ENCODE measurements at regions not wholly inside any gene's neighbourhood (a gene's known extent, or its start where the extent isn't known, plus 50 kb on each side); places are given as distances from the start of the nearest gene placed in this dataset.

GRCh38 chr4:83906561-83906960 is 370.7 kb downstream of the GPAT3 start:
- Histone ChIP-seq H3K27me3 (ENCODE audit: control insufficient read depth in 2 of 2, insufficient read depth in 2 of 2, low read length in 2 of 2) (no peaks in the 10 kb centered on the region), H3K79me2 (ENCODE audit: control insufficient read depth, insufficient read depth, low read length) (no peaks in the 10 kb centered on the region), H4K20me1 (replicated peaks; ENCODE audit: control insufficient read depth, insufficient read depth, low read length) (no peaks in the 10 kb centered on the region), H3K36me3 (ENCODE audit: control insufficient read depth, insufficient read depth, low read length) (no peaks in the 10 kb centered on the region), H3K9me1 (ENCODE audit: control insufficient read depth, insufficient read depth, low read length) (no peaks in the 10 kb centered on the region), H3K4me1 (replicated peaks in 1 of 2; ENCODE audit: control insufficient read depth in 2 of 2, insufficient read depth in 2 of 2, low read length in 2 of 2) (no peaks in the 10 kb centered on the region), H3K9ac (ENCODE audit: insufficient read depth in 1 of 2, low read depth in 2 of 2, low read length in 2 of 2) (no peak overlapping the region), H3K27ac (ENCODE audit: extremely low read depth, low read depth, low read length) (no peak overlapping the region), H2AFZ (ENCODE audit: low read depth, low read length) (no peak overlapping the region), H3K9me3 (replicated peaks; ENCODE audit: control insufficient read depth, insufficient read depth, low read depth, low read length) (no peaks in the 10 kb centered on the region), H3K4me2 (ENCODE audit: insufficient read depth, low read length) (no peak overlapping the region), H3K4me3 (no peak overlapping the region)
- in situ Hi-C loops (cut with MboI): no loop called here
- BruUV-seq (replicated peaks): no TSS peak
- ChIA-PET CTCF (ENCODE audit: low intra/inter-chr PET ratio) (interaction anchor here (0.6 to 0.9 kb wide), 4 partner anchors 338 to 597 kb away, joined by 3 read pairs; no protein-coding TSS in a partner anchor), POLR2A (interaction anchor here (1.4 kb wide), 1 partner anchor 16 kb away, joined by 3 read pairs; no protein-coding TSS in a partner anchor)
- FAIRE-seq (no peak), DNase-seq (ENCODE audit: extremely low read depth in 1 of 4, low spot score in 3 of 4) (no peak), ATAC-seq (no peak)
- 5% methylated on average over 2 of the region's 2 CpGs for WGBS (ENCODE audit: insufficient coverage, low coverage, missing lambda C conversion rate)
- TF ChIP-seq SRSF1 (IDR thresholded peaks at IDR 0.05; ENCODE audit: low read depth, low read length) (no peak), ZFPM2 (CRISPR knock-in tag; IDR thresholded peaks at IDR 0.05) (no peak), SAFB (IDR thresholded peaks at IDR 0.05; ENCODE audit: borderline replicate concordance, low read depth, low read length) (no peak)
- intact Hi-C loops (cut with micrococcal nuclease): loop anchor here (5.0 to 10.0 kb wide), 2 partner anchors 336 to 598 kb away; no protein-coding TSS in a partner anchor

GRCh38 chr4:83905952-83906351 is 370.0 kb downstream of the GPAT3 start:
- BruUV-seq (replicated peaks): no TSS peak
- Histone ChIP-seq H3K27me3 (ENCODE audit: control insufficient read depth in 2 of 2, insufficient read depth in 2 of 2, low read length in 2 of 2) (no peaks in the 10 kb centered on the region), H3K4me2 (ENCODE audit: insufficient read depth, low read length) (no peak overlapping the region), H3K9me3 (replicated peaks; ENCODE audit: control insufficient read depth, insufficient read depth, low read depth, low read length) (no peaks in the 10 kb centered on the region), H3K4me1 (replicated peaks in 1 of 2; ENCODE audit: control insufficient read depth in 2 of 2, insufficient read depth in 2 of 2, low read length in 2 of 2) (no peaks in the 10 kb centered on the region), H3K4me3 (no peak overlapping the region), H3K9me1 (ENCODE audit: control insufficient read depth, insufficient read depth, low read length) (no peaks in the 10 kb centered on the region), H3K36me3 (ENCODE audit: control insufficient read depth, insufficient read depth, low read length) (no peaks in the 10 kb centered on the region), H3K27ac (ENCODE audit: extremely low read depth, low read depth, low read length) (no peak overlapping the region), H2AFZ (ENCODE audit: low read depth, low read length) (no peak overlapping the region), H4K20me1 (replicated peaks; ENCODE audit: control insufficient read depth, insufficient read depth, low read length) (no peaks in the 10 kb centered on the region), H3K79me2 (ENCODE audit: control insufficient read depth, insufficient read depth, low read length) (no peaks in the 10 kb centered on the region), H3K9ac (ENCODE audit: insufficient read depth in 1 of 2, low read depth in 2 of 2, low read length in 2 of 2) (no peak overlapping the region)
- intact Hi-C loops (cut with micrococcal nuclease) (loop anchor here (5.0 to 10.0 kb wide), 2 partner anchors 336 to 599 kb away; no protein-coding TSS in a partner anchor), in situ Hi-C loops (cut with MboI) (no loop called here)
- ATAC-seq (peak; percentile 73), FAIRE-seq (peak; percentile 85), DNase-seq (ENCODE audit: extremely low read depth in 1 of 4, low spot score in 3 of 4) (peak in 1 of 4 experiments; percentile 26)
- ChIA-PET POLR2A (interaction anchor here (1.4 kb wide), 1 partner anchor 15 kb away, joined by 3 read pairs; no protein-coding TSS in a partner anchor), CTCF (ENCODE audit: low intra/inter-chr PET ratio) (interaction anchor here (0.6 to 0.9 kb wide), 3 partner anchors 339 to 597 kb away, joined by 3 read pairs; no protein-coding TSS in a partner anchor)
- TF ChIP-seq SNAPC5 (CRISPR knock-in tag; IDR thresholded peaks at IDR 0.05): no peak
- no peak for TF ChIP-seq SMARCA5 (IDR thresholded peaks at IDR 0.05)
- peak; percentile 46 to 57 (median 51); a peak in 4 of 6 replicates for TF ChIP-seq CTCF (IDR thresholded peaks at IDR 0.05 in 2 of 3, conservative IDR thresholded peaks at IDR 0.05 in 1 of 3; ENCODE audit: insufficient read depth in 2 of 3, low read depth in 1 of 3, low read length in 3 of 3)
- TF ChIP-seq SMC3 (conservative IDR thresholded peaks at IDR 0.05; ENCODE audit: insufficient read depth, low read depth, low read length): 0 out of 2 replicates have a peak, but pooled peaks have one; percentile 25
- no peak for TF ChIP-seq ZNF780A (CRISPR knock-in tag; IDR thresholded peaks at IDR 0.05)
- no peak for TF ChIP-seq E2F8 (IDR thresholded peaks at IDR 0.05; ENCODE audit: low read depth, partially characterized antibody)
- TF ChIP-seq SETDB1 (IDR thresholded peaks at IDR 0.05; ENCODE audit: low read length): no peak
- no peak for TF ChIP-seq COPS2 (conservative IDR thresholded peaks at IDR 0.05)
- no peak for TF ChIP-seq KLF1 (tag; IDR thresholded peaks at IDR 0.05)

All from K562 (cell line).